Naive thymus-derived CD8-positive, alpha-beta T cell (primary cell): ENCODE measurements at regions not wholly inside any gene's neighbourhood (a gene's known extent, or its start where the extent isn't known, plus 50 kb on each side); places are given as distances from the start of the nearest gene placed in this dataset.

Experiments
- ATAC-seq, 2 donors: fragments of 150-1000 bp; cut with Tn5 transposase in 1 of 2; sonication (Bioruptor Pico), chemical (Tn5 transposase) in 1 of 2; 1 replicate in 1 of 2; 2 replicates in 1 of 2; pipeline ENCODE4 v1.10.0; 2021; ENCODE audit warnings: mild to moderate bottlenecking in 2 of 2, moderate library complexity in 2 of 2
- POLR2A ChIA-PET: fragments of 350-600 bp; sonication (Branson Sonifier 250); formaldehyde crosslinking; loops from one replicate; lab custom pipeline; 2021; ENCODE audit warnings: antibody characterized with exemption; lab: Charles Lee
- DNase-seq, 10 donors: peaks; one replicate each; pipeline versions ENCODE4 v3.0.0 to v3.0.0-alpha.2; 2020 to 2022
- H3K27ac Mint-ChIP-seq, 10 donors: one replicate each; pipeline ENCODE4 v1.8.0; 2020 to 2022; ENCODE audit warnings: mild to moderate bottlenecking in 10 of 10, mixed read lengths in 10 of 10, moderate library complexity in 4 of 10, inconsistent platforms in 1 of 10
- H3K27me3 Mint-ChIP-seq, 5 donors: one replicate each; pipeline ENCODE4 v1.8.0; 2021 to 2022; ENCODE audit warnings: mixed read lengths in 5 of 5
- H3K36me3 Mint-ChIP-seq, 3 donors: one replicate each; pipeline ENCODE4 v1.8.0; 2020 to 2022; ENCODE audit warnings: mixed read lengths in 3 of 3, mild to moderate bottlenecking in 2 of 3, inconsistent platforms in 1 of 3
- H3K4me1 Mint-ChIP-seq, 4 donors: one replicate each; pipeline ENCODE4 v1.8.0; 2021 to 2022; ENCODE audit warnings: mixed read lengths in 4 of 4
- H3K4me3 Mint-ChIP-seq, 10 donors: one replicate each; pipeline ENCODE4 v1.8.0; 2020 to 2022; ENCODE audit warnings: mild to moderate bottlenecking in 10 of 10, mixed read lengths in 10 of 10, moderate library complexity in 6 of 10, inconsistent platforms in 1 of 10
- H3K9me3 Mint-ChIP-seq, 9 donors: one replicate each; pipeline ENCODE4 v1.8.0; 2020 to 2022; ENCODE audit warnings: mixed read lengths in 9 of 9, mild to moderate bottlenecking in 3 of 9, inconsistent platforms in 1 of 9, moderate library complexity in 1 of 9

- ATAC-seq (no peak), DNase-seq (no peak)
- POLR2A ChIA-PET, result no interaction called here
- peaks cover 3 to 34% (median 10%) of the 10 kb centered on the region in 9 donors for H3K9me3 Mint-ChIP-seq
- no peak overlapping the region for H3K27ac Mint-ChIP-seq
- no peaks in the 10 kb centered on the region for H3K4me1 Mint-ChIP-seq
- no peak overlapping the region for H3K4me3 Mint-ChIP-seq
- H3K36me3 Mint-ChIP-seq, result no peaks in the 10 kb centered on the region
- H3K27me3 Mint-ChIP-seq, result no peaks in the 10 kb centered on the region
Observed at GRCh38 chr9:11973511-11973910, 719.7 kb upstream of the TYRP1 start.

- Mint-ChIP-seq H3K4me3 (no peak overlapping the region), H3K27ac (no peak overlapping the region), H3K36me3 (no peaks in the 10 kb centered on the region), H3K27me3 (no peaks in the 10 kb centered on the region), H3K9me3 (peaks cover 2 to 23% (median 6%) of the 10 kb centered on the region in 9 donors), H3K4me1 (no peaks in the 10 kb centered on the region)
- DNase-seq, result no peak
- ATAC-seq, result no peak
- POLR2A ChIA-PET, result no interaction called here
Observed at GRCh38 chr9:11992866-11993265, 700.3 kb upstream of the TYRP1 start.

- Mint-ChIP-seq H3K9me3 (peaks cover 14 to 63% (median 36%) of the 10 kb centered on the region in 9 donors), H3K27me3 (no peaks in the 10 kb centered on the region), H3K36me3 (peaks cover 0 to 17% (median 0%) of the 10 kb centered on the region in 3 donors), H3K4me3 (no peak overlapping the region), H3K27ac (no peak overlapping the region), H3K4me1 (no peaks in the 10 kb centered on the region)
- ATAC-seq (no peak), DNase-seq (no peak)
- POLR2A ChIA-PET, result no interaction called here
Observed at GRCh38 chr9:12014488-12014887, 678.7 kb upstream of the TYRP1 start.

- H3K4me3 Mint-ChIP-seq, result no peak overlapping the region
- peaks cover 0 to 16% (median 0%) of the 10 kb centered on the region in 3 donors for H3K36me3 Mint-ChIP-seq
- H3K9me3 Mint-ChIP-seq, result peaks cover 7 to 53% (median 17%) of the 10 kb centered on the region in 9 donors
- H3K27me3 Mint-ChIP-seq, result no peaks in the 10 kb centered on the region
- no peak for DNase-seq
- no peak for ATAC-seq
- POLR2A ChIA-PET, result no interaction called here
- no peaks in the 10 kb centered on the region for H3K4me1 Mint-ChIP-seq
- H3K27ac Mint-ChIP-seq, result no peak overlapping the region
Observed at GRCh38 chr9:12054235-12054634, 639.0 kb upstream of the TYRP1 start.

GRCh38 chr9:12056874-12057273 lies 636.3 kb upstream of the TYRP1 start:
- POLR2A ChIA-PET, result no interaction called here
- H3K9me3 Mint-ChIP-seq, result peaks cover 12 to 57% (median 26%) of the 10 kb centered on the region in 9 donors
- ATAC-seq, result no peak
- H3K27ac Mint-ChIP-seq, result no peak overlapping the region
- no peaks in the 10 kb centered on the region for H3K4me1 Mint-ChIP-seq
- DNase-seq, result no peak
- H3K36me3 Mint-ChIP-seq, result peaks cover 0 to 16% (median 1%) of the 10 kb centered on the region in 3 donors
- no peak overlapping the region for H3K4me3 Mint-ChIP-seq
- no peaks in the 10 kb centered on the region for H3K27me3 Mint-ChIP-seq

- POLR2A ChIA-PET, result no interaction called here
- no peaks in the 10 kb centered on the region for H3K27me3 Mint-ChIP-seq
- H3K36me3 Mint-ChIP-seq, result peaks cover 0 to 1% (median under 1%) of the 10 kb centered on the region in 3 donors
- H3K4me3 Mint-ChIP-seq, result no peak overlapping the region
- ATAC-seq, result no peak
- no peak overlapping the region for H3K27ac Mint-ChIP-seq
- DNase-seq, result no peak
- H3K9me3 Mint-ChIP-seq, result peaks cover 8 to 36% (median 17%) of the 10 kb centered on the region in 9 donors
- no peaks in the 10 kb centered on the region for H3K4me1 Mint-ChIP-seq
Observed at GRCh38 chr9:12060067-12060466, 633.1 kb upstream of the TYRP1 start.

GRCh38 chr9:12060811-12061210 lies 632.4 kb upstream of the TYRP1 start:
- Mint-ChIP-seq H3K27ac (no peak overlapping the region), H3K36me3 (peaks cover 0 to 1% (median 0%) of the 10 kb centered on the region in 3 donors), H3K27me3 (no peaks in the 10 kb centered on the region), H3K4me1 (no peaks in the 10 kb centered on the region), H3K4me3 (no peak overlapping the region), H3K9me3 (peaks cover 9 to 30% (median 16%) of the 10 kb centered on the region in 9 donors)
- no peak for ATAC-seq
- DNase-seq, result no peak
- POLR2A ChIA-PET, result no interaction called here

GRCh38 chr9:12065050-12065449 lies 628.1 kb upstream of the TYRP1 start:
- no peak for DNase-seq
- Mint-ChIP-seq H3K4me1 (no peaks in the 10 kb centered on the region), H3K9me3 (peaks cover 2 to 31% (median 9%) of the 10 kb centered on the region in 9 donors), H3K4me3 (no peak overlapping the region), H3K27me3 (no peaks in the 10 kb centered on the region), H3K27ac (no peak overlapping the region), H3K36me3 (no peaks in the 10 kb centered on the region)
- ATAC-seq, result no peak
- POLR2A ChIA-PET, result no interaction called here

GRCh38 chr9:12065686-12066085 lies 627.5 kb upstream of the TYRP1 start:
- POLR2A ChIA-PET, result no interaction called here
- ATAC-seq (no peak), DNase-seq (no peak)
- peaks cover 2 to 26% (median 9%) of the 10 kb centered on the region in 9 donors for H3K9me3 Mint-ChIP-seq
- H3K27ac Mint-ChIP-seq, result no peak overlapping the region
- no peaks in the 10 kb centered on the region for H3K36me3 Mint-ChIP-seq
- no peak overlapping the region for H3K4me3 Mint-ChIP-seq
- no peaks in the 10 kb centered on the region for H3K4me1 Mint-ChIP-seq
- H3K27me3 Mint-ChIP-seq, result no peaks in the 10 kb centered on the region

GRCh38 chr9:12066455-12067035 lies 626.6 kb upstream of the TYRP1 start:
- no peaks in the 10 kb centered on the region for H3K36me3 Mint-ChIP-seq
- no peak for ATAC-seq
- no peaks in the 10 kb centered on the region for H3K4me1 Mint-ChIP-seq
- no peaks in the 10 kb centered on the region for H3K27me3 Mint-ChIP-seq
- H3K9me3 Mint-ChIP-seq, result peaks cover 4 to 24% (median 9%) of the 10 kb centered on the region in 9 donors
- DNase-seq, result no peak
- no peak overlapping the region for H3K4me3 Mint-ChIP-seq
- POLR2A ChIA-PET, result no interaction called here
- H3K27ac Mint-ChIP-seq, result no peak overlapping the region

- no peak for DNase-seq
- H3K36me3 Mint-ChIP-seq, result peaks cover 0 to 10% (median 0%) of the 10 kb centered on the region in 3 donors
- H3K4me1 Mint-ChIP-seq, result no peaks in the 10 kb centered on the region
- no peak for ATAC-seq
- H3K27ac Mint-ChIP-seq, result no peak overlapping the region
- H3K9me3 Mint-ChIP-seq, result peaks cover 9 to 30% (median 18%) of the 10 kb centered on the region in 9 donors
- POLR2A ChIA-PET, result no interaction called here
- no peaks in the 10 kb centered on the region for H3K27me3 Mint-ChIP-seq
- no peak overlapping the region for H3K4me3 Mint-ChIP-seq
Observed at GRCh38 chr9:12069366-12069765, 623.8 kb upstream of the TYRP1 start.

- POLR2A ChIA-PET, result no interaction called here
- Mint-ChIP-seq H3K4me3 (no peak overlapping the region), H3K9me3 (peaks cover 17 to 63% (median 34%) of the 10 kb centered on the region in 9 donors), H3K27me3 (no peaks in the 10 kb centered on the region), H3K36me3 (no peaks in the 10 kb centered on the region), H3K27ac (no peak overlapping the region), H3K4me1 (no peaks in the 10 kb centered on the region)
- ATAC-seq (no peak), DNase-seq (no peak)
Observed at GRCh38 chr9:12085399-12085798, 607.8 kb upstream of the TYRP1 start.

GRCh38 chr9:12091865-12092527 lies 601.2 kb upstream of the TYRP1 start:
- Mint-ChIP-seq H3K4me3 (no peak overlapping the region), H3K27ac (no peak overlapping the region), H3K27me3 (no peaks in the 10 kb centered on the region), H3K36me3 (no peaks in the 10 kb centered on the region), H3K4me1 (no peaks in the 10 kb centered on the region), H3K9me3 (peaks cover 14 to 44% (median 36%) of the 10 kb centered on the region in 9 donors)
- no peak for DNase-seq
- ATAC-seq, result no peak
- POLR2A ChIA-PET, result no interaction called here

- POLR2A ChIA-PET, result no interaction called here
- DNase-seq (no peak), ATAC-seq (no peak)
- no peaks in the 10 kb centered on the region for H3K36me3 Mint-ChIP-seq
- H3K27me3 Mint-ChIP-seq, result no peaks in the 10 kb centered on the region
- H3K27ac Mint-ChIP-seq, result no peak overlapping the region
- no peak overlapping the region for H3K4me3 Mint-ChIP-seq
- H3K4me1 Mint-ChIP-seq, result no peaks in the 10 kb centered on the region
- peaks cover 7 to 37% (median 28%) of the 10 kb centered on the region in 9 donors for H3K9me3 Mint-ChIP-seq
Observed at GRCh38 chr9:12094046-12094445, 599.1 kb upstream of the TYRP1 start.
